ENCODE measurements at regions not wholly inside any gene's neighbourhood (a gene's known extent, or its start where the extent isn't known, plus 50 kb on each side); places are given as distances from the start of the nearest gene placed in this dataset.

DNA sequence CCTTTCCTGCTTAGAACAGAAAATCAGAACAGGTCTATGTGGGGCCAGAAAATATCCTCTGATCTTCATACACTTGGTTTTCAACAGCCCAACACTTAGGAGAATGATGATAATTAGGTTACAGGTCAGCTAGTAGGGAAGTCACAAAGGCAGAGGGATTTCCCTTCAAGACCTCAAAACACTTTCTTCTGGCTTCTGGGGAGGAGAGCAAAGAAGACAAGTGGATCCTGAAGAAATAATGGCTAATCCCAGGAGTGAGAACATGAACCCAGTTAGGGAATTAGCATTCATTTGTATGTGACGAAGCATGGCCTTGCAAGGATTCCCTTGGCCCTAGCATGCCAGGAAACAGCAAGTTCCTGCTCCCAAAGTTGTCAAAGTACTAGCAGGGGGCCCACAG is 223.3 kb downstream of the BCAT1 start:
- TF ChIP-seq, protein P1, sequence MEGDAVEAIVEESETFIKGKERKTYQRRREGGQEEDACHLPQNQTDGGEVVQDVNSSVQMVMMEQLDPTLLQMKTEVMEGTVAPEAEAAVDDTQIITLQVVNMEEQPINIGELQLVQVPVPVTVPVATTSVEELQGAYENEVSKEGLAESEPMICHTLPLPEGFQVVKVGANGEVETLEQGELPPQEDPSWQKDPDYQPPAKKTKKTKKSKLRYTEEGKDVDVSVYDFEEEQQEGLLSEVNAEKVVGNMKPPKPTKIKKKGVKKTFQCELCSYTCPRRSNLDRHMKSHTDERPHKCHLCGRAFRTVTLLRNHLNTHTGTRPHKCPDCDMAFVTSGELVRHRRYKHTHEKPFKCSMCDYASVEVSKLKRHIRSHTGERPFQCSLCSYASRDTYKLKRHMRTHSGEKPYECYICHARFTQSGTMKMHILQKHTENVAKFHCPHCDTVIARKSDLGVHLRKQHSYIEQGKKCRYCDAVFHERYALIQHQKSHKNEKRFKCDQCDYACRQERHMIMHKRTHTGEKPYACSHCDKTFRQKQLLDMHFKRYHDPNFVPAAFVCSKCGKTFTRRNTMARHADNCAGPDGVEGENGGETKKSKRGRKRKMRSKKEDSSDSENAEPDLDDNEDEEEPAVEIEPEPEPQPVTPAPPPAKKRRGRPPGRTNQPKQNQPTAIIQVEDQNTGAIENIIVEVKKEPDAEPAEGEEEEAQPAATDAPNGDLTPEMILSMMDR (IDR thresholded peaks at IDR 0.05), result no peak
- TF ChIP-seq, protein P2, sequence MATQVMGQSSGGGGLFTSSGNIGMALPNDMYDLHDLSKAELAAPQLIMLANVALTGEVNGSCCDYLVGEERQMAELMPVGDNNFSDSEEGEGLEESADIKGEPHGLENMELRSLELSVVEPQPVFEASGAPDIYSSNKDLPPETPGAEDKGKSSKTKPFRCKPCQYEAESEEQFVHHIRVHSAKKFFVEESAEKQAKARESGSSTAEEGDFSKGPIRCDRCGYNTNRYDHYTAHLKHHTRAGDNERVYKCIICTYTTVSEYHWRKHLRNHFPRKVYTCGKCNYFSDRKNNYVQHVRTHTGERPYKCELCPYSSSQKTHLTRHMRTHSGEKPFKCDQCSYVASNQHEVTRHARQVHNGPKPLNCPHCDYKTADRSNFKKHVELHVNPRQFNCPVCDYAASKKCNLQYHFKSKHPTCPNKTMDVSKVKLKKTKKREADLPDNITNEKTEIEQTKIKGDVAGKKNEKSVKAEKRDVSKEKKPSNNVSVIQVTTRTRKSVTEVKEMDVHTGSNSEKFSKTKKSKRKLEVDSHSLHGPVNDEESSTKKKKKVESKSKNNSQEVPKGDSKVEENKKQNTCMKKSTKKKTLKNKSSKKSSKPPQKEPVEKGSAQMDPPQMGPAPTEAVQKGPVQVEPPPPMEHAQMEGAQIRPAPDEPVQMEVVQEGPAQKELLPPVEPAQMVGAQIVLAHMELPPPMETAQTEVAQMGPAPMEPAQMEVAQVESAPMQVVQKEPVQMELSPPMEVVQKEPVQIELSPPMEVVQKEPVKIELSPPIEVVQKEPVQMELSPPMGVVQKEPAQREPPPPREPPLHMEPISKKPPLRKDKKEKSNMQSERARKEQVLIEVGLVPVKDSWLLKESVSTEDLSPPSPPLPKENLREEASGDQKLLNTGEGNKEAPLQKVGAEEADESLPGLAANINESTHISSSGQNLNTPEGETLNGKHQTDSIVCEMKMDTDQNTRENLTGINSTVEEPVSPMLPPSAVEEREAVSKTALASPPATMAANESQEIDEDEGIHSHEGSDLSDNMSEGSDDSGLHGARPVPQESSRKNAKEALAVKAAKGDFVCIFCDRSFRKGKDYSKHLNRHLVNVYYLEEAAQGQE (IDR thresholded peaks at IDR 0.05), result no peak
- TF ChIP-seq, protein P3, sequence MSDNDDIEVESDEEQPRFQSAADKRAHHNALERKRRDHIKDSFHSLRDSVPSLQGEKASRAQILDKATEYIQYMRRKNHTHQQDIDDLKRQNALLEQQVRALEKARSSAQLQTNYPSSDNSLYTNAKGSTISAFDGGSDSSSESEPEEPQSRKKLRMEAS (IDR thresholded peaks at IDR 0.05), result no peak
- TF ChIP-seq POLR2A (IDR thresholded peaks at IDR 0.05; ENCODE audit: low read length) (no peak), CHD2 (IDR thresholded peaks at IDR 0.05; ENCODE audit: low read length, partially characterized antibody) (no peak), RFX5 (IDR thresholded peaks at IDR 0.05) (no peak), EP300 (IDR thresholded peaks at IDR 0.05) (no peak), TP53 (CRISPR knock-in tag; IDR thresholded peaks at IDR 0.05) (no peak), BHLHE40 (IDR thresholded peaks at IDR 0.05; ENCODE audit: low read depth, low read length) (no peak), MAFK (IDR thresholded peaks at IDR 0.05; ENCODE audit: partially characterized antibody) (no peak), HOXA7 (CRISPR knock-in tag; IDR thresholded peaks at IDR 0.05) (no peak)
- TF ChIP-seq, protein P4, sequence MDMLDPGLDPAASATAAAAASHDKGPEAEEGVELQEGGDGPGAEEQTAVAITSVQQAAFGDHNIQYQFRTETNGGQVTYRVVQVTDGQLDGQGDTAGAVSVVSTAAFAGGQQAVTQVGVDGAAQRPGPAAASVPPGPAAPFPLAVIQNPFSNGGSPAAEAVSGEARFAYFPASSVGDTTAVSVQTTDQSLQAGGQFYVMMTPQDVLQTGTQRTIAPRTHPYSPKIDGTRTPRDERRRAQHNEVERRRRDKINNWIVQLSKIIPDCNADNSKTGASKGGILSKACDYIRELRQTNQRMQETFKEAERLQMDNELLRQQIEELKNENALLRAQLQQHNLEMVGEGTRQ (IDR thresholded peaks at IDR 0.05), result no peak
- TF ChIP-seq, protein P5, sequence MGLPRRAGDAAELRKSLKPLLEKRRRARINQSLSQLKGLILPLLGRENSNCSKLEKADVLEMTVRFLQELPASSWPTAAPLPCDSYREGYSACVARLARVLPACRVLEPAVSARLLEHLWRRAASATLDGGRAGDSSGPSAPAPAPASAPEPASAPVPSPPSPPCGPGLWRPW (IDR thresholded peaks at IDR 0.05), result no peak
- TF ChIP-seq, protein P6, sequence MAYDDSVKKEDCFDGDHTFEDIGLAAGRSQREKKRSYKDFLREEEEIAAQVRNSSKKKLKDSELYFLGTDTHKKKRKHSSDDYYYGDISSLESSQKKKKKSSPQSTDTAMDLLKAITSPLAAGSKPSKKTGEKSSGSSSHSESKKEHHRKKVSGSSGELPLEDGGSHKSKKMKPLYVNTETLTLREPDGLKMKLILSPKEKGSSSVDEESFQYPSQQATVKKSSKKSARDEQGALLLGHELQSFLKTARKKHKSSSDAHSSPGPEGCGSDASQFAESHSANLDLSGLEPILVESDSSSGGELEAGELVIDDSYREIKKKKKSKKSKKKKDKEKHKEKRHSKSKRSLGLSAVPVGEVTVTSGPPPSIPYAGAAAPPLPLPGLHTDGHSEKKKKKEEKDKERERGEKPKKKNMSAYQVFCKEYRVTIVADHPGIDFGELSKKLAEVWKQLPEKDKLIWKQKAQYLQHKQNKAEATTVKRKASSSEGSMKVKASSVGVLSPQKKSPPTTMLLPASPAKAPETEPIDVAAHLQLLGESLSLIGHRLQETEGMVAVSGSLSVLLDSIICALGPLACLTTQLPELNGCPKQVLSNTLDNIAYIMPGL (CRISPR knock-in tag; IDR thresholded peaks at IDR 0.05; ENCODE audit: borderline replicate concordance), result no peak
